HG03521 (cell line): ENCODE measurements at regions not wholly inside any gene's neighbourhood (a gene's known extent, or its start where the extent isn't known, plus 50 kb on each side); places are given as distances from the start of the nearest gene placed in this dataset.
"Not testable (repeated sequence)": the region's sequence is repeated elsewhere in the genome, so short reads cannot be mapped to it uniquely, and the experiment has no call there.

Experiments
- ATAC-seq: cut with Tn5 transposase; IDR thresholded peaks from one replicate; pipeline ENCODE4 v1.9.1; 2021; ENCODE audit warnings: mild to moderate bottlenecking, moderate library complexity; ENCODE audit not compliant: unreplicated experiment

DNA sequence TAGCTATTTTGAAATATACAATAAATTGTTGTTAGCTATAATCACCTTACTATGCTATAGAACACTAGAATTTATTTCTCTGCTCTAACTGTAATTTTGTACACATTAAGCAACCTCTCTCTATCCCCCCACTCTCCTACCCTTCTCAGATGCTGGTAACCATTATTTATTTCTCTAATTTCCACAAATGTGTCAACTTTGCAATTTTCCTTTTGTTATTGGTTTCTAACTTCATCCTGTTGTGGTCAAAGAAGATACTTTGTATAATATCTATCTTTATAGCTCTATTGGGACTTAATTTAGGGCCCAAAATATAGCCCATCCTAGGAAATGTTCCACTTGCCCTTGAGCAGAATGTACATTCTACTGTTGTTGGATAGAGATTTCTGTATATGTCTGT, 229.3 kb downstream of the SATB1 start:
- ATAC-seq: no peak

- ATAC-seq: peak; percentile 75
Observed at GRCh38 chr3:18194431-18194830, 230.7 kb downstream of the SATB1 start.

DNA sequence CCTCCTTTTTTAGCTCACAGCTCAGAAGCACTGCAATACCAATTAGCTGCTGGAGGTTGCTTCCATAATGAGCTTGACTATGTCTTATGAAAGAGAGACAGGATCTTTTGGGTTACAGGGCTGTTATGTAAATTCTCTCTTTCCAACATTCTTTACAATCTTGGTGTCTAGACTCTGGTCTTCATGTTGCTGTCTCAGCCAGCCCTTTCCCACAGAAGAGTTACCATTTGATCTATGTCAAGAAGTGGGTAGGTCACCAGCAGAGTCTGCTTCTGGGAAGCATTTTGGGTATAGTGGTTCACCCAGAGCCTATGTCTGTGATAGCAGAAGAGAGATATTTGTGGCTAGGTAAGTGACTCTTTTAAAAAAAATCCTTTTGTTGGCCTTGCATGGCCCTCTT, 234.5 kb downstream of the SATB1 start:
- ATAC-seq: no peak

GRCh38 chr3:18189282-18190050, 235.7 kb downstream of the SATB1 start:
- ATAC-seq: no peak

DNA sequence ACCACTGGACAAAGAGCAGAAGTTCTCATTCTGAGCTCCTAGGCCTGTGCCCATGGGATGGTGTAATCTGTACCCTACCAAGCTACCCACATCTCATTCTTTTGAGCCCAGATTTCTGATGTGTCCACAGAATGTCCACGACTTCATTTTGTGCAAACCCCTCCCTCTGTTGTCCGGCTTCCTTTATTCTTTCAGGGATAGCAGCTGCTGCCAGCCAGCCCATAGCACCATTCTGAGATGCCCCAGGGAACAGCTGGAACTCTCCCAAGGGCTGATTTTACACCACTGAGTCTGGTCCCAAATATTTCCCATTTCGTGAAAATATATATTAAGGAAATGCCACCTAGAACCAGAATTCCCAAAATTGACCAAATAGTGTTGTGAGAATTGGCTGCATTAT, 236.6 kb downstream of the SATB1 start:
- ATAC-seq: no peak

DNA sequence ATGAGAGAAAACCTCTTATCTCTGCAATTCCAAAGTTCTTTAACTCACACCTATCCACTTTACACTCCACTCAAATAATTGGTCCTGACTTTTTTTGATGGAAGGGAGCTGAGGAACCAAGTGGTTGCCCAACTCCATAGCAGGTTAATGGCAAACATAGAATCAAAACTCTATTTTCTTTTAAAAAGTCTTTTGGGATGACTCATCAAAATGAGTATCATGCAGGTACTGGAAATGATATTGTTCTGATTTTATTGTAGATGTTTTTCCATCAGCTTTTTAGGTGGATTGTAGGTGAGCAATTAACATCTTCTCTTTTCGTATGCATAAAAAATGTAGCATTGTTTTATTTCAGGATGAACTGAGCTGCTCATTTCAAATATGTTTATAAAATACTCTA, 239.5 kb downstream of the SATB1 start:
- ATAC-seq: no peak

GRCh38 chr3:18182923-18183322, 242.2 kb downstream of the SATB1 start:
- ATAC-seq: not testable (repeated sequence)

DNA sequence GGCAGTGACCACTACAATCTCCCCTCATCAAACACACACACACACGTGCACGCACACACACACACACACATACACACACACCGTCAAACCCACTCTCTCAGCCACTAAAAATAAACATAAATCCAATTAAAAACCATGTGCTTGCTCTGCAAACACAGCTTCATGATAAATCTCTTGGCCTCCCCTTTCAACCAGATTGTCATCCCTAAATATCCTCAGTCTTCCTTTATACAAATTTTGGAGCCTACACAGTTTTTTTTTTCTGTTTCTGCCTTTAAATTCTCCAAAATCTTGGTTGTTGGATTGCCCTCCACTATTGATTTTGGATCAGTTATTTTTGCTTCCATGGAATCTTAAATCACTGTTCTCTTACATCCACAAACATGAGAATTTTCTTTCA, 245.6 kb downstream of the SATB1 start:
- ATAC-seq: no peak

DNA sequence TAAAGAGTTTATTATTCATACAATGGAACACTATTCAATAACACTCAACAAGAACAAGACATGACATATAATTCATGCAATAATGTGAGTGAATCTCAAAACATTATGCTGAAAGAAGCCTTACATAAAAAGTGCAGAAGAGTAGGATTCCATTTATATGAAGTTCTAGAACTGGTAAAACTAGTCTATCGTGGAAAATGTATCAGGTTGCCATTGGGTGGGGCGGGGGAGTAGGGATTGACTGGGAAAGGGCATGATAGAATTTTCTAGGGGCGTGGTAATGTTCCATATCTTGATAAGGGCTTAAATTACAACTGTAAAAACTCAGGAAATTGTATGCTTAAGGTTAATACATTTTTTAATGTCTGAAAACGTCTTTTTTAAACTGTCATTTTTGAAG, 247.9 kb downstream of the SATB1 start:
- ATAC-seq: no peak

DNA sequence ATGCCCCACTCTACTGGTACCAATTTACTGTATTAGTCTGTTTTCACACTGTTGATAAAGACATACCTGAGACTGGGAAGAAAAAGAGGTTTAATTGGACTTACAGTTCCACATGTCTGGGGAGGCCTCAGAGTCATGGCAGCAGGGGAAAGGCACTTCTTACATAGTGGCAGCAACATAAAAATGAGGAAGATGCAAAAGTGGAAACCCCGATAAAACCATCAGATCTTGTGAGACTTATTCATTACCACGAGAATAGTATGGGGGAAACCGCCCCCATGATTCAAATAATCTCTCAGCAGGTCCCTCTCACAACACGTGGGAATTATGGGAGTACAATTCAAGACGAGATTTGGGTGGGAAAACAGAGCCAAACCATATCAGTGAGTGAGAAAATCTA, 251.2 kb downstream of the SATB1 start:
- ATAC-seq: not testable (repeated sequence)

GRCh38 chr3:18159681-18160080, 265.5 kb downstream of the SATB1 start:
- ATAC-seq: no peak

- ATAC-seq: no peak
Observed at GRCh38 chr3:18153571-18154173, 271.5 kb downstream of the SATB1 start.

- ATAC-seq: no peak
Observed at GRCh38 chr3:18151199-18151598, 273.9 kb downstream of the SATB1 start.

DNA sequence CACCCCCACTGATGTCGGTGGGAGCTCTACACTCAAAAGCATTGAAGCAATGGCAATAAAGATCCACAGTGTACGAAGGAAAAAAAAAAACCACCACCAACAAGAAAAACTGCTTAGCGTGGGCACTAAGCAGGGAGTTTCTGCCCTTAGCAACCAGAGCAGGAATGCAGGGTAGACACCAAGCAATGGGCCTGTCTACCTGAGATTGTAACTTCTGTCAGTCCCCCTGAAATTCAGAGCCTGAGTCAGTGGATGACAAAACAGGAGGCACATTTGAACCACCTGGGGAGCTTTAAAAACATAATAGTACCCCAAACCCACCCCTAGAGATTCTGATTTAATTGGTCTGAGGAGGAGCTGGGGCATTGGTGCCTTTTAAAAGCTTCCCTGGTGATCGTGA, 275.2 kb downstream of the SATB1 start:
- no peak for ATAC-seq

DNA sequence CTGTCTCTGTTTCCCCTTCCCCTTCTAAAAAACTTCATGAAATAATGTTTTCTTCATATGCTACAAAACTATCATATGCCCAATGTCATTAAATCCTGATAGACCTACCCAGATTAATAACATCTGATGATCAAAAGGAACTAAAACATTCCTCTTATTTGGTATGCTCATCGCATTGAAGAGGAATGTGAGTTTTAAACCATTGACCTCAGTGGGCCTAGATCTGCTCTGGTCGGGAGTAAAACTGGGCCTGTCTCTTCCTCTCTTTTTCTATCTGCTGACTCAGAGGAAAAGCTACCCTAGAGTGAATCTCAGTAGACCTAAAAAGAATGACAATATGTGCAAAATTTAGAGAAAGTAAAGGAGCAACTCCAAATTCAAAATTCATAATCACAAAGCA, 275.8 kb downstream of the SATB1 start:
- ATAC-seq: no peak

GRCh38 chr3:18144571-18144970, 280.6 kb downstream of the SATB1 start:
- ATAC-seq: no peak

DNA sequence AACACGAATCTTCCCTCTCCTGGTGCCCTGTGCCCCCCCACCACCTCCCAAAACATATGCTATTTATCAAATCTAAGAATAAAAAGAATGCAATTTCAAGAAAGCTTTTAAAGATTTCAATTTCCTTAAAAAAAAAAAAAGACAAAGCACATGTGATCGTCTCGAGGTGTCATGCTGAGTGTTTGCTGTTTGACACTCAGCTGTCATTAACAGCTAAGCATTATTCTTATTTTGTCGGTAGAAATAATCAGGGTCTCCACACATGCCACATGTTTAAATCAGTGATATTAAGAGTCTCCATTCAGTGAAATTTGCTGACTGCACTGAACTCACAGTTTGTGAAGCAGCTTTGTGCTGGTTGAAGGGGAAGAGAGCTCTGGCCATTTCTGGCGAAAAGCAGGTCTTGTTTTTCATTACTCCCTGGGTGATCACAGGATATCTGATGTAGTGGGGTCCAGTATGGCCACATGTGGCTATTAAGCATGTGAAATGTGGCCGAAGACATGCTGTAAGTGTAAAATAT, 281.8 kb downstream of the SATB1 start:
- ATAC-seq: no peak

DNA sequence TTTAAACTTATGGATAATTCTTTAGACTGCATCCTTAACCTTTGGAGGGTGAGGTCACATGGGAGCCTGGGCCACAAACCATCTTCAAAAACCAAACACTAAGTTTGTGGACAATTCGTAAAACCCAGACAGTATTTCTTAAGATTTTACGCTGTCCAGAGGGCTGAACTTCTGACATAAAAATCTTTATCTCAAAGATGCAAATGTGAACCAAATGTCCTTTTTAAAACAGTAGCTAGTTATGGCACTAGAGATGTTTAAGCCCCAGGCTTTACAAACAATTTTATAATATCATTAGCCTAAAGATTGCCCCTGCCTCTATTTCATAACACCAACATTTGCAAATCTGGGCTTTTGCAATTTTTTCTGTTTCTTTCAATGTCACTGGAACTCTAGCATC, 287.2 kb downstream of the SATB1 start:
- ATAC-seq: no peak

DNA sequence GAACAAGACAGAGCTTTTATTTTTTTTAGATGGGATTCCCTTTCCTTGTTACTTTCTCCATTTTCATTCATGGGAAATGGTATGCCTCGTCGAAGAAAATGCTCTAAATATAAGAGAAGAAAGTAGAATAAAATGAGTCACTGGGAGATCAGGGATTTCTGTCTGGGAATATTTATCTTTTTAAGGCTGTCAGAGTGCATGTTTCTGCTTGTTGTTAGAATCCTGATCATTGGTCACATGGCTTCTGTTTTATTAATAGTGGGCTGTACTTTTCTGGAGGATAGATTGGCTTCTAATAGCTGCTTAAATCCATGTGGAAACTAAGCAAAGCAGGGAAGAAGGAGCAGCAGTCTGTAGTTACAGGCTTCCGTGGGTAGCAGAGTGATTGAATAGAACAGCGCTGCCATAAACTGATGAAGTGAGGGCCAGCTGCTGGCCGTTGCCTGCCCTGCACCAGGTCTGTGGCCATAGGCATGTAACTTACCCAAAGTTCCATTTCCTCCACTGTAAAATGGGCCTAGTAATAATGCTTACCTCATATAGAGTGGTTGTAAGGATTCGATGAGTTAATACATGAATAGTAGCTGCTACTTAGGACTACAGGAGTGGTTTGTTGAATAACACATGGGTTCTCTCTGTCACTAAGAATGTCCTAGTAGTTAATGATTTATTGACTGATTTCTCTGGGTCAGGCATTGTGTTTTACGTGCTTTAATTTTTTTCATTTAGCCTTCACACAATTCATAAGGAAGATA, 289.9 kb downstream of the SATB1 start:
- no peak for ATAC-seq

DNA sequence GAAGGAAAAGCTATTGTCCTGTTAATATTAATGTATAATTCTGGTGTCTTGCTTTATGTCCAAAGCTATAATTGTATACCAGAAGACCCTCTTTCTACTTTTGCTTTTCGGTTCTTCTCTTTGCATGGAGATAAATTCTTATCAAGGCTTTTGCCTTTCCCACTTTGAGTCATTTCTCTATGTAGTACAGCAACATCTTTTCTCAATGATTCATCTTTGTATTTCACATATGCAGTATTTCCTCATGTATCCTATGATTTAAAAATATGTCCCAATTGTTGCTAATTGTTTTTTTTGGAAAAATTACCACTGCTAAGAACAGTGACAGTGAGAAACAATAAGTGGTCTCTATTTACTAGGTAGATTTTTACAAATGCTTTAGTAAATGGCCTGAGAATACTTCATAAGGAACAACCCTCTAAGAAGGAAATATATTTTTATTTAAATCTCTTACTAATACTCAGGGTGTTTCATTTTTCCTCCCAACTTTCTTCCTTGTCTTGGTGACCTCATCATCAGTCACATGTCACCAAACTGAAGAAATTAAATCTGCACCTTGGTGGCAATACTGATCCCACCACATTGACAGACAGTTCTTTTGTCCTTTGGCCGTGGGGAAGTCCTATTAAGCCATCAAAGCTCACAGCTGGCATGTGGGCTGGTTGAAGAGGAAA, 290.6 kb downstream of the SATB1 start:
- no peak for ATAC-seq

DNA sequence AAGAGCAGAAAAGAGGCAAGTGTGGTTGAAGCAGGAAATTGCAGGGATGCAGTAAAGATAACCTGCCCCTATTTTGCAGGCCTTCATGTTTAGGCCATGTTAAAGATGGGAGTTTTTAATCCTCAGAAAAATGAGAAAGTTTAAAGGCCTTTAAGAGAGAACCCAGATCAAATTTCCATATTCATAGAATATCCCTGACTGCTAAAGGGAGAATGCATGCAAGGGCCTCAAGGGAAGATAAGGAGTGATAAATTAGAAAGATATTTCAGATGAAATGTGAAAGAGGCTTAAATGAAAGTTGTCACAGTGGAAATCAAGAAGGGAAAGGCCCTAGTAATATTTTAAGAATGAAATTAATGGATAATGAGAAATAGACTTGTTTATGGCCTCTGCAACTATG, 292.1 kb downstream of the SATB1 start:
- ATAC-seq: no peak
